GM19025 (cell line): ENCODE measurements at regions not wholly inside any gene's neighbourhood (a gene's known extent, or its start where the extent isn't known, plus 50 kb on each side); places are given as distances from the start of the nearest gene placed in this dataset.
"Not testable (repeated sequence)": the region's sequence is repeated elsewhere in the genome, so short reads cannot be mapped to it uniquely, and the experiment has no call there.

Source experiments
- ATAC-seq: cut with Tn5 transposase; IDR thresholded peaks from one replicate; pipeline ENCODE4 v1.9.1; 2021; ENCODE audit warnings: mild to moderate bottlenecking, low read depth, moderate library complexity; ENCODE audit not compliant: unreplicated experiment

GRCh38 chr10:9878383-9878782 is 1139.3 kb upstream of the CELF2 start:
- no peak for ATAC-seq

- no peak for ATAC-seq
Measured at GRCh38 chr10:9885761-9886160, 1131.9 kb upstream of the CELF2 start.

GRCh38 chr10:9886772-9887171 is 1130.9 kb upstream of the CELF2 start:
- no peak for ATAC-seq

- ATAC-seq: no peak
Measured at GRCh38 chr10:9895453-9895852, 1122.2 kb upstream of the CELF2 start.

- ATAC-seq: no peak
Measured at GRCh38 chr10:9895981-9896380, 1121.7 kb upstream of the CELF2 start.

- ATAC-seq: no peak
Measured at GRCh38 chr10:9898633-9899395, 1118.9 kb upstream of the CELF2 start.

- ATAC-seq: no peak
Measured at GRCh38 chr10:9900751-9901150, 1116.9 kb upstream of the CELF2 start.

GRCh38 chr10:9901971-9902370 is 1115.7 kb upstream of the CELF2 start:
- ATAC-seq: no peak

- no peak for ATAC-seq
Measured at GRCh38 chr10:9910446-9910845, 1107.2 kb upstream of the CELF2 start.

GRCh38 chr10:9911488-9911887 is 1106.2 kb upstream of the CELF2 start:
- ATAC-seq: no peak

GRCh38 chr10:9913876-9914514 is 1103.7 kb upstream of the CELF2 start:
- ATAC-seq: no peak

GRCh38 chr10:9921544-9921943 is 1096.1 kb upstream of the CELF2 start:
- no peak for ATAC-seq

- ATAC-seq: no peak
Measured at GRCh38 chr10:9922126-9922870, 1095.4 kb upstream of the CELF2 start.

GRCh38 chr10:9926003-9926402 is 1091.7 kb upstream of the CELF2 start:
- no peak for ATAC-seq

- no peak for ATAC-seq
Measured at GRCh38 chr10:9926881-9927280, 1090.8 kb upstream of the CELF2 start.

GRCh38 chr10:9939716-9940115 is 1078.0 kb upstream of the CELF2 start:
- no peak for ATAC-seq

GRCh38 chr10:9944690-9945089 is 1073.0 kb upstream of the CELF2 start:
- no peak for ATAC-seq

GRCh38 chr10:9950070-9950469 is 1067.6 kb upstream of the CELF2 start:
- ATAC-seq: no peak

- ATAC-seq: no peak
Measured at GRCh38 chr10:9951481-9952257, 1066.0 kb upstream of the CELF2 start.

- ATAC-seq: no peak
Measured at GRCh38 chr10:9957351-9957750, 1060.3 kb upstream of the CELF2 start.

GRCh38 chr10:9957876-9958275 is 1059.8 kb upstream of the CELF2 start:
- not testable (repeated sequence) for ATAC-seq
